GM12892 (cell line): ENCODE measurements at regions not wholly inside any gene's neighbourhood (a gene's known extent, or its start where the extent isn't known, plus 50 kb on each side); places are given as distances from the start of the nearest gene placed in this dataset.

Source experiments
- POLR2A ChIP-seq: IDR thresholded peaks from 2 replicates; pipeline ENCODE4 v1.6.1; 2011; ENCODE audit warnings: low read depth, low read length, control low read depth
- POLR2AphosphoS5 ChIP-seq: IDR thresholded peaks from 2 replicates; pipeline ENCODE4 v1.6.1; 2011; ENCODE audit warnings: low read depth, low read length, control low read depth

DNA sequence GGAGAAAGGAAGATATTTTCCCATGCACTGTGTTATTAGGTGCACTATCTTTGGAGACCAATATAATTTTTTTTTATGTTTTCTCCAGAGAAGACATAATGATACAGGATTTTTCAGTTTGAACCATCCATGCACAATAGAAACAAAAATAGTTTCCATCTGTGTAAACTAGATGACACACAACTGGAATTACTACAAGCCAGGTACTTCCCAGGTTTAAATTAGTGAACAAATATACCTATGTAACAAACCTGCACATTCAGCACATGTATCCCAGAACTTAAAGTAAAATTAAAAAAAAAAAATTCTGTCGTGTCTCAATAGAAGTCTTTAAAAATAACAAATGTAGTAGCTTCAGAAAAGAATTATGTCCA lies 1616.8 kb upstream of the ACVR2A start:
- TF ChIP-seq POLR2AphosphoS5 (no peak), POLR2A (no peak)
